A549 (cell line): ENCODE measurements at regions not wholly inside any gene's neighbourhood (a gene's known extent, or its start where the extent isn't known, plus 50 kb on each side); places are given as distances from the start of the nearest gene placed in this dataset.

Source experiments
- ATAC-seq, 2 experiments: fragments of 200-7000 bp in 1 of 2; fragments of >200 bp in 1 of 2; cut with Nextera tagmentation in 1 of 2; cut with Tn5 transposase in 1 of 2; 3 replicates each; pipeline versions ENCODE4 v1.8.0 to v1.9.1; 2018 to 2020; ENCODE audit warnings: mild to moderate bottlenecking in 1 of 2, moderate library complexity in 1 of 2
- CTCF ChIA-PET: fragments of 300-600 bp; sonication (Branson Sonifier 250); formaldehyde crosslinking; extraction: SDS; loops from one replicate; lab custom pipeline; 2021; ENCODE audit warnings: antibody characterized with exemption, inconsistent platforms; lab: Yijun Ruan, JAX
- POLR2A ChIA-PET: fragments of 350-600 bp; formaldehyde crosslinking; extraction: SDS; loops from one replicate; lab custom pipeline; 2021; ENCODE audit warnings: antibody characterized with exemption, inconsistent platforms; lab: Yijun Ruan, JAX
- DNase-seq, 2 experiments: peaks; one replicate each; pipeline versions ENCODE4 v3.0.0 to v3.0.0-alpha.2; 2011 to 2016; ENCODE audit warnings: low read depth in 1 of 2, low spot score in 1 of 2
- FAIRE-seq: peaks from 2 replicates; lab custom pipeline; 2011; peaks lifted over from hg19 to GRCh38; lab: Jason Lieb, UNC
- H3K27ac ChIP-seq, 2 experiments: fragments of >200 bp; sonication (Bioruptor Twin); formaldehyde crosslinking; 3 replicates each; pipeline ENCODE4 v1.5.1; 2016 to 2017
- H3K4me1 ChIP-seq: fragments of >200 bp; sonication (Bioruptor Twin); formaldehyde crosslinking; 3 replicates; pipeline ENCODE4 v1.6.1; 2016
- H3K4me2 ChIP-seq: fragments of >200 bp; sonication (Bioruptor Twin); formaldehyde crosslinking; 3 replicates; pipeline ENCODE4 v1.6.1; 2016
- H3K4me3 ChIP-seq: fragments of >200 bp; sonication (Bioruptor Twin); formaldehyde crosslinking; 3 replicates; pipeline ENCODE4 v1.5.1; 2016
- H3K9me3 ChIP-seq: fragments of >200 bp; sonication (Bioruptor Twin); formaldehyde crosslinking; 3 replicates; pipeline ENCODE4 v1.6.1; 2016
- CEBPB ChIP-seq, 2 experiments: fragments of >200 bp in 1 of 2; sonication (Bioruptor Twin) in 1 of 2; formaldehyde crosslinking in 1 of 2; IDR thresholded peaks; 2 replicates each; pipeline ENCODE4 v1.6.1; 2012 to 2016
- CHD4 ChIP-seq: fragments of 200-600 bp; sonication (generic); IDR thresholded peaks from 2 replicates; pipeline ENCODE4 v1.6.1; 2016; ENCODE audit warnings: antibody characterized with exemption, mild to moderate bottlenecking, borderline replicate concordance
- CTCF ChIP-seq: fragments of >200 bp; sonication (Bioruptor Twin); formaldehyde crosslinking; IDR thresholded peaks from 3 replicates; pipeline ENCODE4 v1.5.1; 2016
- E2F6 ChIP-seq: IDR thresholded peaks from 2 replicates; pipeline ENCODE4 v1.6.1; 2012; ENCODE audit warnings: low read depth, borderline replicate concordance
- EHF ChIP-seq: fragments of 250-450 bp; sonication (Bioruptor Pico); IDR thresholded peaks from 2 replicates; pipeline ENCODE4 v1.5.0; 2020; ENCODE audit warnings: mild to moderate bottlenecking
- ELK1 ChIP-seq: fragments of 150-350 bp; IDR thresholded peaks from 2 replicates; pipeline ENCODE4 v1.6.1; 2014; ENCODE audit warnings: low read depth, mild to moderate bottlenecking, low read length
- EP300 ChIP-seq, 2 experiments: fragments of >200 bp; sonication (Bioruptor Twin); formaldehyde crosslinking; IDR thresholded peaks; 2 replicates in 1 of 2; 3 replicates in 1 of 2; pipeline ENCODE4 v1.6.1; 2016 to 2017
- FOSL2 ChIP-seq, 2 experiments: fragments of 450-650 bp in 1 of 2; fragments of >200 bp in 1 of 2; sonication (Bioruptor Twin) in 1 of 2; formaldehyde crosslinking; IDR thresholded peaks; 2 replicates each; pipeline versions ENCODE4 v1.5.0 to v1.6.1; 2016 to 2020; ENCODE audit warnings: mild to moderate bottlenecking in 1 of 2, moderate library complexity in 1 of 2
- FOXS1 ChIP-seq: fragments of 250-450 bp; sonication (Bioruptor Pico); IDR thresholded peaks from 2 replicates; pipeline ENCODE4 v1.5.0; 2020; ENCODE audit warnings: mild to moderate bottlenecking, moderate library complexity
- GATA3 ChIP-seq: IDR thresholded peaks from 2 replicates; pipeline ENCODE4 v1.6.1; 2012; ENCODE audit warnings: borderline replicate concordance
- HDAC2 ChIP-seq: fragments of 200-600 bp; sonication (generic); IDR thresholded peaks from 2 replicates; pipeline ENCODE4 v1.6.1; 2016
- HEYL ChIP-seq: fragments of 250-450 bp; sonication (Bioruptor Pico); IDR thresholded peaks from 2 replicates; pipeline ENCODE4 v1.8.0; 2021; ENCODE audit warnings: mild to moderate bottlenecking, moderate library complexity
- HOXA7 ChIP-seq: fragments of 250-450 bp; sonication (Bioruptor Pico); IDR thresholded peaks from 2 replicates; pipeline ENCODE4 v1.5.0; 2020; ENCODE audit warnings: mild to moderate bottlenecking, moderate library complexity
- HOXB5 ChIP-seq: fragments of 250-450 bp; sonication (Bioruptor Pico); IDR thresholded peaks from 2 replicates; pipeline ENCODE4 v1.5.0; 2020; ENCODE audit warnings: mild to moderate bottlenecking, moderate library complexity
- KDM1A ChIP-seq: fragments of 200-600 bp; sonication (generic); IDR thresholded peaks from 2 replicates; pipeline ENCODE4 v1.6.1; 2016; ENCODE audit warnings: low read depth, mild to moderate bottlenecking
- MAX ChIP-seq: IDR thresholded peaks from 2 replicates; pipeline ENCODE4 v1.6.1; 2012
- MAZ ChIP-seq: fragments of 150-350 bp; IDR thresholded peaks from 2 replicates; pipeline ENCODE4 v1.6.1; 2014; ENCODE audit warnings: antibody characterized with exemption, low read depth, low read length, borderline replicate concordance
- MYC ChIP-seq: IDR thresholded peaks from 2 replicates; pipeline ENCODE4 v1.6.1; 2012; ENCODE audit warnings: mild to moderate bottlenecking, inconsistent platforms, low read length, improper control_type of control experiment, borderline replicate concordance
- POLR2AphosphoS2 ChIP-seq: conservative IDR thresholded peaks from 2 replicates; pipeline ENCODE4 v1.6.1; 2012; ENCODE audit warnings: low read length, improper control_type of control experiment, inconsistent platforms
- RAD21 ChIP-seq, 2 experiments: fragments of >200 bp in 1 of 2; sonication (Bioruptor Twin) in 1 of 2; formaldehyde crosslinking in 1 of 2; IDR thresholded peaks in 1 of 2; conservative IDR thresholded peaks in 1 of 2; 2 replicates in 1 of 2; 3 replicates in 1 of 2; pipeline ENCODE4 v1.6.1; 2012 to 2018; ENCODE audit warnings: inconsistent platforms in 1 of 2
- REST ChIP-seq: fragments of 200-600 bp; sonication (generic); IDR thresholded peaks from 2 replicates; pipeline ENCODE4 v1.6.1; 2016; ENCODE audit warnings: antibody characterized with exemption, mild to moderate bottlenecking, moderate library complexity
- RNF2 ChIP-seq: fragments of 200-600 bp; sonication (generic); IDR thresholded peaks from 2 replicates; pipeline ENCODE4 v1.6.1; 2016; ENCODE audit warnings: low read depth, mild to moderate bottlenecking, antibody characterized with exemption, moderate library complexity, borderline replicate concordance
- SREBF2 ChIP-seq: fragments of 450-650 bp; IDR thresholded peaks from 2 replicates; pipeline ENCODE4 v1.6.1; 2014; ENCODE audit warnings: mild to moderate bottlenecking, moderate library complexity
- TP53 ChIP-seq: fragments of 250-450 bp; sonication (Bioruptor Pico); IDR thresholded peaks from 2 replicates; pipeline ENCODE4 v1.5.0; 2021; ENCODE audit warnings: mild to moderate bottlenecking, moderate library complexity
- ZFP36 ChIP-seq: fragments of 450-650 bp; IDR thresholded peaks from 2 replicates; pipeline ENCODE4 v1.6.1; 2014; ENCODE audit warnings: borderline replicate concordance; ENCODE audit not compliant: partially characterized antibody
- ZNF302 ChIP-seq: fragments of 250-450 bp; sonication (Bioruptor Pico); IDR thresholded peaks from 2 replicates; pipeline ENCODE4 v1.9.0; 2021; ENCODE audit warnings: inconsistent platforms, mild to moderate bottlenecking, moderate library complexity
- WGBS: methylation state at CpG from one replicate; pipeline ENCODE4 v1.1.6; 2017; ENCODE audit errors: missing lambda C conversion rate; 5-methylcytosine and 5-hydroxymethylcytosine counted together

- ATAC-seq, result no peak; a peak in 1 of 6 replicates
- WGBS, result 41% methylated on average over 3 of the region's 3 CpGs
- TF ChIP-seq REST (no peak), MAX (no peak), CEBPB (IDR thresholded peaks at IDR 0.05) (no peak), ZNF302 (CRISPR knock-in tag) (no peak), FOSL2 (IDR thresholded peaks at IDR 0.05) (no peak), FOSL2 (CRISPR knock-in tag; IDR thresholded peaks at IDR 0.05) (no peak), E2F6 (no peak), MAZ (no peak), KDM1A (no peak), MYC (no peak), EHF (CRISPR knock-in tag) (no peak), POLR2AphosphoS2 (no peak)
- DNase-seq, result peak in 1 of 2 experiments; percentile 10
- H3K4me1 ChIP-seq, result no peaks in the 10 kb centered on the region
- H3K4me3 ChIP-seq, result no peak overlapping the region
- FAIRE-seq, result peak; percentile 36
- no peak overlapping the region for H3K4me2 ChIP-seq
- no peaks in the 10 kb centered on the region for H3K9me3 ChIP-seq
- no peak overlapping the region for H3K27ac ChIP-seq
- ChIA-PET CTCF (no interaction called here), POLR2A (no interaction called here)
Measured at GRCh38 chrX:30414144-30414543, 105.0 kb upstream of the NR0B1 start.

- ChIA-PET CTCF (no interaction called here), POLR2A (no interaction called here)
- FAIRE-seq (peak; percentile 79), DNase-seq (no peak), ATAC-seq (no peak)
- no peaks in the 10 kb centered on the region for H3K4me1 ChIP-seq
- no peak for TF ChIP-seq RAD21 (conservative IDR thresholded peaks at IDR 0.05 in 1 of 2, IDR thresholded peaks at IDR 0.05 in 1 of 2)
- TF ChIP-seq CHD4, result no peak
- TF ChIP-seq ZFP36, result no peak
- TF ChIP-seq ZNF302 (CRISPR knock-in tag), result no peak
- no peak for TF ChIP-seq GATA3
- no peak for TF ChIP-seq RNF2
- TF ChIP-seq MAZ, result no peak
- no peak for TF ChIP-seq TP53 (CRISPR knock-in tag)
- TF ChIP-seq REST, result no peak
- no peak for TF ChIP-seq SREBF2
- no peak for TF ChIP-seq CTCF
- no peak for TF ChIP-seq EP300 (IDR thresholded peaks at IDR 0.05)
- TF ChIP-seq HDAC2, result no peak
- TF ChIP-seq FOXS1 (CRISPR knock-in tag), result no peak
- no peak for TF ChIP-seq KDM1A
- TF ChIP-seq FOSL2 (IDR thresholded peaks at IDR 0.05), result no peak
- no peak for TF ChIP-seq FOSL2 (CRISPR knock-in tag; IDR thresholded peaks at IDR 0.05)
- TF ChIP-seq ELK1, result no peak
- no peak for TF ChIP-seq HOXB5 (CRISPR knock-in tag)
- no peak for TF ChIP-seq HEYL (CRISPR knock-in tag)
- no peak for TF ChIP-seq HOXA7
- H3K27ac ChIP-seq, result no peak overlapping the region
- WGBS, result 8% methylated on average over 1 of the region's 1 CpG
- no peak overlapping the region for H3K4me2 ChIP-seq
- H3K9me3 ChIP-seq, result no peaks in the 10 kb centered on the region
- H3K4me3 ChIP-seq, result no peak overlapping the region
Measured at GRCh38 chrX:30402366-30402765, 93.2 kb upstream of the NR0B1 start.
